ENCODE measurements at regions not wholly inside any gene's neighbourhood (a gene's known extent, or its start where the extent isn't known, plus 50 kb on each side); places are given as distances from the start of the nearest gene placed in this dataset.

DNA sequence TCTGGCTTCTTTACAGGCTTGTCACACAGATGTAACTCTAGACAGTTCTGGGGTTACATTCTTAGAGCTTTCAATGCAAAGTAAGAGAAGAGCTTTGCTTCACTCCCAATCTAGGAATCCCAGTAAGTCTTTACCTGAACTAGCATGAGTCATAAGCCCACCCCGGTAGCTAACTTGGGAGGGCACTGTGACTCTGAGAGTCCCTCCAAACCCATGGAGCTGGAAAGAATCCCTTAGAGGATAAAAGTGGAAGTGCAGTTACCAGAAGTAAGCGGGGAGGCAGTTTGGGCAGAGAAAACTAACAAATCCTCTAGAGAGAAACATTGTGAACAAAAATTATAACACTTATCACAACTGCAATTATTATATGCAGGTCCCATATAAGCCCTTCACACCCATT, 84.0 kb upstream of the SMLR1 start:
- intact Hi-C loops (cut with DNase I, micrococcal nuclease) = no loop called here
- DNase-seq (no peak), ATAC-seq (no peak)
- TF ChIP-seq, protein P1, sequence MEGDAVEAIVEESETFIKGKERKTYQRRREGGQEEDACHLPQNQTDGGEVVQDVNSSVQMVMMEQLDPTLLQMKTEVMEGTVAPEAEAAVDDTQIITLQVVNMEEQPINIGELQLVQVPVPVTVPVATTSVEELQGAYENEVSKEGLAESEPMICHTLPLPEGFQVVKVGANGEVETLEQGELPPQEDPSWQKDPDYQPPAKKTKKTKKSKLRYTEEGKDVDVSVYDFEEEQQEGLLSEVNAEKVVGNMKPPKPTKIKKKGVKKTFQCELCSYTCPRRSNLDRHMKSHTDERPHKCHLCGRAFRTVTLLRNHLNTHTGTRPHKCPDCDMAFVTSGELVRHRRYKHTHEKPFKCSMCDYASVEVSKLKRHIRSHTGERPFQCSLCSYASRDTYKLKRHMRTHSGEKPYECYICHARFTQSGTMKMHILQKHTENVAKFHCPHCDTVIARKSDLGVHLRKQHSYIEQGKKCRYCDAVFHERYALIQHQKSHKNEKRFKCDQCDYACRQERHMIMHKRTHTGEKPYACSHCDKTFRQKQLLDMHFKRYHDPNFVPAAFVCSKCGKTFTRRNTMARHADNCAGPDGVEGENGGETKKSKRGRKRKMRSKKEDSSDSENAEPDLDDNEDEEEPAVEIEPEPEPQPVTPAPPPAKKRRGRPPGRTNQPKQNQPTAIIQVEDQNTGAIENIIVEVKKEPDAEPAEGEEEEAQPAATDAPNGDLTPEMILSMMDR (IDR thresholded peaks at IDR 0.05) = no peak
- Histone ChIP-seq H3K36me3 (ENCODE audit: low read depth) (no peaks in the 10 kb centered on the region), H3K9me3 (no peaks in the 10 kb centered on the region), H3K4me1 (ENCODE audit: low read depth) (no peaks in the 10 kb centered on the region), H3K4me3 (no peak overlapping the region)

DNA sequence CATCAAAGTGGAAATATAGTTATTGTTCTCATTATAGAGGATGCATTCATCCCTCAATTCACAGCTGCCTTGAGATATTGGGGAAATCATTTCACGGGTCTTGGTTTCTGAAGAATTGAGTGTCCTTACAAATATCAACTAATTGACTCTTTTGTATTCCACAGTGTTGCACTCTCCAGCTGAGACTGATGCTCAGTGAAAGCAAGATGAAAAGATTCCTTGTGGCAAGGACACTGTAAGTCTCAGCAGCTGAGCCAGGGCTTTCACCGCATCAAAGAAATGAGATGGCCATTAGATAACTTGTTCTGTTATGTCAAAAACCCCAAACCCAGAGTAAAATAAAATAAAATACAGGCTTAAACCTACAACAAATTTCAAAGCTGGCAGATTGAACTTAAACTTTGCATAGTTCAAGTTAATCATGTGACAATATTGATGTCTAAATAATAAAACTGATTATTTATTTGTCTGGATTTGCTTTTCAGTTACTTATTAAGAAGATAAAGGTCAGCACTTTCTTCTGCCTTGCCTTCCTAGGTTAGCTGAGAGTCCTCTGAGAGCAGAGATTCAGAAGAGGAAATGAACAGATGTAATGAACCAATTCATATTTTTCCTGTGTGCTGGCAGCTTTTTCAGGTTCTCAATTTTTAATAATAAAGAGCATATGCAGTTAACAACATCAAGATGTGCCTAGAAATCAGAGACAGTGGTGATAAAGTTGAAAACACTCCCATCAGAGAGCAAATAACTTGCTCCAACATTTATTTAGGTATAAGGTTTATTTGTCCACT, 82.4 kb upstream of the SMLR1 start:
- ATAC-seq (no peak), DNase-seq (no peak)
- no peaks in the 10 kb centered on the region for H3K36me3 ChIP-seq (ENCODE audit: low read depth)
- H3K9me3 ChIP-seq = peaks cover 5% of the 10 kb centered on the region
- intact Hi-C loops (cut with DNase I, micrococcal nuclease) = no loop called here
- no peaks in the 10 kb centered on the region for H3K4me1 ChIP-seq (ENCODE audit: low read depth)
- TF ChIP-seq, protein P1 (IDR thresholded peaks at IDR 0.05) = no peak
- no peak overlapping the region for H3K4me3 ChIP-seq

DNA sequence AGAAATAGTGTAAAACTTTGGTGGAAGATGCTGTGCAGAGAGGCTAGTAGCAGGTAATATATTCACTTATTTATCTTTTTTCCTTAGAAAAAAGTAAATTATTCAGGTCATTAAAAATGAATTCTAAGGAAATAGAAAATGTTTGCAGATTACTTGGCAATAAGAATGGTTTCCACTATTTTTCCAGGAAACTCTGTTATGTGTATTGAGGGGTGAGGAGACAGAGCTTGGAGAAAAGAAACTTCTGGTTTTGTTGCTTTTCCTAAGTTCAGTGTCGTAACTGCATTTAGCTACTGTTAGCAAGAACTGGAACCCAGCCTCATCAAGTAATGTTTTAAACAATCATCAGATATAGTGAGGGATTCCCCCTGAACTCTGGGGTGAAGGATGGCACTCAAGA, 79.2 kb upstream of the SMLR1 start:
- ATAC-seq (no peak), DNase-seq (no peak)
- H3K9me3 ChIP-seq = peaks cover 5% of the 10 kb centered on the region
- no peaks in the 10 kb centered on the region for H3K4me1 ChIP-seq (ENCODE audit: low read depth)
- intact Hi-C loops (cut with DNase I, micrococcal nuclease) = no loop called here
- TF ChIP-seq, protein P1 (IDR thresholded peaks at IDR 0.05) = no peak
- H3K36me3 ChIP-seq (ENCODE audit: low read depth) = no peaks in the 10 kb centered on the region
- no peak overlapping the region for H3K4me3 ChIP-seq

DNA sequence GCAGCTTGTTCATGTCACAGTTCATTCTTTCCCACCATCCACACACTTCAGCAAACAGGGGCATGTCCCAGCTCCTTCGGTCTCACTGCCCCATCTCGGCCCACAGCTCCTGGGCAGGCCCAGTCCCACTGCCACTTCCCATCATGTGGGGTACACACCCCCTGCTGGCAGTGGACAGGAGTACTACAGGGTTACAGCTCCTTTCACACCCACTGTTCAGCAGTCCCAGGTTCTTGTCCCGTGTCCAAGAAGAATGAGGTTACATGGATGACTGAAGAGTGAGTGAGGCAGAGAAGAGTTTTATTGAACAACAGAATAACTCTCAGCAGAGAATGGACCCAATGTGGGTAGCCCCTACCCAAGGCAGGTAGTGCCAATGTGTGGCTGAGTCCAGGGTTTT, 77.8 kb upstream of the SMLR1 start:
- Histone ChIP-seq H3K9me3 (peaks cover 5% of the 10 kb centered on the region), H3K4me3 (no peak overlapping the region), H3K4me1 (ENCODE audit: low read depth) (no peaks in the 10 kb centered on the region), H3K36me3 (ENCODE audit: low read depth) (no peaks in the 10 kb centered on the region)
- DNase-seq (no peak), ATAC-seq (no peak)
- intact Hi-C loops (cut with DNase I, micrococcal nuclease) = no loop called here
- TF ChIP-seq, protein P1 (IDR thresholded peaks at IDR 0.05) = no peak

DNA sequence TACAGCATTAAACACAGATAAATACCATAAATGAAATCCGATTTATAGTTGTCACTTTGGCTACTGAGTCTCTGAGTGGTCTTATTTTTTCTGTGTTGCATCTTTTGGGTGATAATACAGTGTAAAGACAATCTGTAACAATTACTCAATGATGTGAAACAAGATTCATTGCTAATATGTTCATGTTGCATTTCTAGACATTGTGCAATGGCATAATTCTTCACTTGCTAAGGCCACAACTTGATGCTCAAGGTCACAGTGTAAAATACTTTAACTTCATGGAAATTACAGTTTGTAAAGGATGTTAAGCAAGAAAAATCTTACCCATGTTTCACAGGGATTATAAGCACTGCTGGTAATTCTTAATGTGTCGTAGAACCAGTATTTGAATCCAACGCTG, 74.9 kb upstream of the SMLR1 start:
- TF ChIP-seq, protein P1 (IDR thresholded peaks at IDR 0.05) = no peak
- Histone ChIP-seq H3K36me3 (ENCODE audit: low read depth) (no peaks in the 10 kb centered on the region), H3K4me3 (no peak overlapping the region), H3K4me1 (ENCODE audit: low read depth) (no peaks in the 10 kb centered on the region), H3K9me3 (peaks cover 5% of the 10 kb centered on the region)
- no peak for DNase-seq
- intact Hi-C loops (cut with DNase I, micrococcal nuclease) = no loop called here
- no peak for ATAC-seq

Data from mucosa of descending colon (tissue), 3 donors.